ENCODE measurements at regions not wholly inside any gene's neighbourhood (a gene's known extent, or its start where the extent isn't known, plus 50 kb on each side); places are given as distances from the start of the nearest gene placed in this dataset.

DNA sequence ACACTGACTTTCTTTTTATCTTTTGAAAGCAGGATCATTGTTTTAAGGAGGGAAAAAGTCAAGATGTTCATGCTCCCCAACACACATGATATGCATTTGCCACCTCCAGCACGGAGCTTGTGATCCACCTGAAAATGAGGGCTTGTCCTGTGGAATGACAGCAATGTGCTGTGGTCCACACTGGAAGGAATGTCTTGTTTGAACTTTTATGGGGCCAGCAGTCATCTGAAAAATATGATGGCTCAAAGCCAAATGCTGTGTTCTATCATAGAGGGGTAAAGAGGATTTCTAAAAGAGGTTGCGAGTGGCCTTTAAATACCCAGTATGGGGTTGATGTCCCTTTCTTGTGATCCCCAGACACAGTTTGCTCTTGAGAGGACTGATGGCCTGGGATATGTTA is 226.5 kb upstream of the SPRED2 start:
- TF ChIP-seq EZH2phosphoT487 (IDR thresholded peaks at IDR 0.05; ENCODE audit: low read depth, severe bottlenecking, unreplicated experiment) (no peak), EZH2 (IDR thresholded peaks at IDR 0.05; ENCODE audit: borderline replicate concordance) (no peak)
